Liver (tissue), 2 donors: ENCODE measurements at regions not wholly inside any gene's neighbourhood (a gene's known extent, or its start where the extent isn't known, plus 50 kb on each side); places are given as distances from the start of the nearest gene placed in this dataset.

Source experiments
- CTCF ChIP-seq: fragments of 150-350 bp; IDR thresholded peaks from 2 replicates; pipeline ENCODE4 v1.5.1; 2017; ENCODE audit warnings: improper control_type of control experiment, low read depth, low read length; ENCODE audit not compliant: missing input control
- FOXA1 ChIP-seq: IDR thresholded peaks from 2 replicates; pipeline ENCODE4 v1.6.1; 2016; ENCODE audit warnings: antibody characterized with exemption
- ZBTB33 ChIP-seq: IDR thresholded peaks from 2 replicates; pipeline ENCODE4 v1.6.1; 2016; ENCODE audit warnings: antibody characterized with exemption
- TF ChIP-seq, protein P1 (sequence below): IDR thresholded peaks from 2 replicates; pipeline ENCODE4 v1.6.1; 2016; ENCODE audit warnings: antibody characterized with exemption
- TF ChIP-seq, protein P2 (sequence below): IDR thresholded peaks from 2 replicates; pipeline ENCODE4 v1.6.1; 2016; ENCODE audit warnings: antibody characterized with exemption, mild to moderate bottlenecking
- donor health status: healthy.

DNA sequence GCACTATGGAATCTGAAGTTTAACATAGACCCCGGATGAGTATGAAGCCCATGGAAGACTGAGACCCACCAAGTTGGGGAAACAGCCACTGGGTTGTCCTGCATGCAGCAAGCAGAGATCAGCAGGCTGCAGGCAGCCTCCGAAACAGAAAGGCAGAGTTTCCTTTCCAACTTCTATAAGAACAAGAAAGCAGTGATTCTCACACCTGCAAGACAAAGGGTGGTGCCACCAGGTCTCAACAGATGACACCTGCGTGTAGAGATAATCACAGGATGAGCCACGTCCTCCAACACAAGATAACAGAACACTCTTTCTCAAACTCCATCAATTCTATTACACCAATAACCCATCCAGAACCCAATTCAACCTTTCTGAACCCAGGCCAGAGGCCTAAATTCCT lies 457.9 kb downstream of the FOXO1 start:
- TF ChIP-seq, protein P1, sequence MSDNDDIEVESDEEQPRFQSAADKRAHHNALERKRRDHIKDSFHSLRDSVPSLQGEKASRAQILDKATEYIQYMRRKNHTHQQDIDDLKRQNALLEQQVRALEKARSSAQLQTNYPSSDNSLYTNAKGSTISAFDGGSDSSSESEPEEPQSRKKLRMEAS, result no peak
- no peak for TF ChIP-seq ZBTB33
- no peak for TF ChIP-seq CTCF
- no peak for TF ChIP-seq FOXA1
- TF ChIP-seq, protein P2, sequence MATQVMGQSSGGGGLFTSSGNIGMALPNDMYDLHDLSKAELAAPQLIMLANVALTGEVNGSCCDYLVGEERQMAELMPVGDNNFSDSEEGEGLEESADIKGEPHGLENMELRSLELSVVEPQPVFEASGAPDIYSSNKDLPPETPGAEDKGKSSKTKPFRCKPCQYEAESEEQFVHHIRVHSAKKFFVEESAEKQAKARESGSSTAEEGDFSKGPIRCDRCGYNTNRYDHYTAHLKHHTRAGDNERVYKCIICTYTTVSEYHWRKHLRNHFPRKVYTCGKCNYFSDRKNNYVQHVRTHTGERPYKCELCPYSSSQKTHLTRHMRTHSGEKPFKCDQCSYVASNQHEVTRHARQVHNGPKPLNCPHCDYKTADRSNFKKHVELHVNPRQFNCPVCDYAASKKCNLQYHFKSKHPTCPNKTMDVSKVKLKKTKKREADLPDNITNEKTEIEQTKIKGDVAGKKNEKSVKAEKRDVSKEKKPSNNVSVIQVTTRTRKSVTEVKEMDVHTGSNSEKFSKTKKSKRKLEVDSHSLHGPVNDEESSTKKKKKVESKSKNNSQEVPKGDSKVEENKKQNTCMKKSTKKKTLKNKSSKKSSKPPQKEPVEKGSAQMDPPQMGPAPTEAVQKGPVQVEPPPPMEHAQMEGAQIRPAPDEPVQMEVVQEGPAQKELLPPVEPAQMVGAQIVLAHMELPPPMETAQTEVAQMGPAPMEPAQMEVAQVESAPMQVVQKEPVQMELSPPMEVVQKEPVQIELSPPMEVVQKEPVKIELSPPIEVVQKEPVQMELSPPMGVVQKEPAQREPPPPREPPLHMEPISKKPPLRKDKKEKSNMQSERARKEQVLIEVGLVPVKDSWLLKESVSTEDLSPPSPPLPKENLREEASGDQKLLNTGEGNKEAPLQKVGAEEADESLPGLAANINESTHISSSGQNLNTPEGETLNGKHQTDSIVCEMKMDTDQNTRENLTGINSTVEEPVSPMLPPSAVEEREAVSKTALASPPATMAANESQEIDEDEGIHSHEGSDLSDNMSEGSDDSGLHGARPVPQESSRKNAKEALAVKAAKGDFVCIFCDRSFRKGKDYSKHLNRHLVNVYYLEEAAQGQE, result no peak
